Dendritic cell treated with granulocyte-macrophage colony-stimulating factor and Interleukin-4, amounts not matched to agents 40 ng/mL and 50 ng/mL, for 4 days (primary cell): ENCODE measurements at regions not wholly inside any gene's neighbourhood (a gene's known extent, or its start where the extent isn't known, plus 50 kb on each side); places are given as distances from the start of the nearest gene placed in this dataset.

Experiments used
- H3K27ac Mint-ChIP-seq: one replicate; pipeline ENCODE4 v1.8.0; 2022; ENCODE audit warnings: mild to moderate bottlenecking, mixed read lengths
- H3K27me3 Mint-ChIP-seq: one replicate; pipeline ENCODE4 v1.8.0; 2022; ENCODE audit warnings: mild to moderate bottlenecking, mixed read lengths
- H3K36me3 Mint-ChIP-seq: one replicate; pipeline ENCODE4 v1.8.0; 2022; ENCODE audit warnings: low read depth, mixed read lengths
- H3K4me1 Mint-ChIP-seq: one replicate; pipeline ENCODE4 v1.8.0; 2022; ENCODE audit warnings: low read depth, mixed read lengths
- H3K4me3 Mint-ChIP-seq: one replicate; pipeline ENCODE4 v1.8.0; 2022; ENCODE audit warnings: mild to moderate bottlenecking, moderate library complexity, mixed read lengths
- H3K9me3 Mint-ChIP-seq: one replicate; pipeline ENCODE4 v1.8.0; 2022; ENCODE audit warnings: mixed read lengths
- intact Hi-C: fragments of 100-400 bp; cut with micrococcal nuclease; formaldehyde crosslinking; loops from one replicate; pipeline ENCODE4 v1.15.0; 2022

GRCh38 chr2:234623521-234623991, 126.7 kb upstream of the ARL4C start:
- intact Hi-C loops, result no loop called here
- no peaks in the 10 kb centered on the region for H3K36me3 Mint-ChIP-seq
- no peaks in the 10 kb centered on the region for H3K4me1 Mint-ChIP-seq
- no peak overlapping the region for H3K4me3 Mint-ChIP-seq
- H3K27ac Mint-ChIP-seq, result no peak overlapping the region
- H3K9me3 Mint-ChIP-seq, result no peaks in the 10 kb centered on the region
- no peaks in the 10 kb centered on the region for H3K27me3 Mint-ChIP-seq

- Mint-ChIP-seq H3K9me3 (no peaks in the 10 kb centered on the region), H3K4me1 (no peaks in the 10 kb centered on the region), H3K4me3 (no peak overlapping the region), H3K36me3 (no peaks in the 10 kb centered on the region), H3K27ac (no peak overlapping the region), H3K27me3 (no peaks in the 10 kb centered on the region)
- intact Hi-C loops, result no loop called here
These were observed 124.2 kb upstream of the ARL4C start for GRCh38 chr2:234621120-234621519.

GRCh38 chr2:234620018-234620417, 123.1 kb upstream of the ARL4C start:
- no peaks in the 10 kb centered on the region for H3K27me3 Mint-ChIP-seq
- no peaks in the 10 kb centered on the region for H3K36me3 Mint-ChIP-seq
- no peaks in the 10 kb centered on the region for H3K9me3 Mint-ChIP-seq
- H3K27ac Mint-ChIP-seq, result no peak overlapping the region
- no peak overlapping the region for H3K4me3 Mint-ChIP-seq
- intact Hi-C loops, result no loop called here
- no peaks in the 10 kb centered on the region for H3K4me1 Mint-ChIP-seq

GRCh38 chr2:234615643-234616356, 118.9 kb upstream of the ARL4C start:
- H3K9me3 Mint-ChIP-seq, result peaks cover 15% of the 10 kb centered on the region
- intact Hi-C loops, result no loop called here
- H3K27ac Mint-ChIP-seq, result no peak overlapping the region

GRCh38 chr2:234611209-234611608, 114.3 kb upstream of the ARL4C start:
- H3K4me3 Mint-ChIP-seq, result no peak overlapping the region
- no peaks in the 10 kb centered on the region for H3K36me3 Mint-ChIP-seq
- H3K9me3 Mint-ChIP-seq, result peaks cover 20% of the 10 kb centered on the region
- H3K27ac Mint-ChIP-seq, result no peak overlapping the region
- intact Hi-C loops, result no loop called here
- no peaks in the 10 kb centered on the region for H3K4me1 Mint-ChIP-seq
- no peaks in the 10 kb centered on the region for H3K27me3 Mint-ChIP-seq

More at GRCh38 chr2:234615643-234616356, 118.9 kb upstream of the ARL4C start:
- Mint-ChIP-seq H3K4me1 (no peaks in the 10 kb centered on the region), H3K27me3 (no peaks in the 10 kb centered on the region), H3K36me3 (no peaks in the 10 kb centered on the region), H3K4me3 (no peak overlapping the region)

GRCh38 chr2:234608946-234609345, 112.1 kb upstream of the ARL4C start:
- no peak overlapping the region for H3K4me3 Mint-ChIP-seq
- H3K27ac Mint-ChIP-seq, result no peak overlapping the region
- no peaks in the 10 kb centered on the region for H3K36me3 Mint-ChIP-seq
- no peaks in the 10 kb centered on the region for H3K4me1 Mint-ChIP-seq
- H3K9me3 Mint-ChIP-seq, result peaks cover 20% of the 10 kb centered on the region
- no peaks in the 10 kb centered on the region for H3K27me3 Mint-ChIP-seq
- intact Hi-C loops, result no loop called here

- no peaks in the 10 kb centered on the region for H3K27me3 Mint-ChIP-seq
- no peaks in the 10 kb centered on the region for H3K4me1 Mint-ChIP-seq
- intact Hi-C loops, result no loop called here
- H3K4me3 Mint-ChIP-seq, result no peak overlapping the region
- H3K36me3 Mint-ChIP-seq, result no peaks in the 10 kb centered on the region
- no peak overlapping the region for H3K27ac Mint-ChIP-seq
- H3K9me3 Mint-ChIP-seq, result peaks cover 20% of the 10 kb centered on the region
These were observed 110.8 kb upstream of the ARL4C start for GRCh38 chr2:234607691-234608090.

- Mint-ChIP-seq H3K9me3 (peaks cover 12% of the 10 kb centered on the region), H3K27me3 (no peaks in the 10 kb centered on the region)
These were observed 110.0 kb upstream of the ARL4C start for GRCh38 chr2:234606896-234607295.

GRCh38 chr2:234603619-234604018, 106.7 kb upstream of the ARL4C start:
- intact Hi-C loops, result no loop called here
- Mint-ChIP-seq H3K27ac (no peak overlapping the region), H3K36me3 (no peaks in the 10 kb centered on the region), H3K4me3 (no peak overlapping the region), H3K4me1 (no peaks in the 10 kb centered on the region), H3K9me3 (no peaks in the 10 kb centered on the region), H3K27me3 (no peaks in the 10 kb centered on the region)

More at GRCh38 chr2:234606896-234607295, 110.0 kb upstream of the ARL4C start:
- intact Hi-C loops, result no loop called here
- H3K4me3 Mint-ChIP-seq, result no peak overlapping the region
- H3K36me3 Mint-ChIP-seq, result no peaks in the 10 kb centered on the region
- no peaks in the 10 kb centered on the region for H3K4me1 Mint-ChIP-seq
- no peak overlapping the region for H3K27ac Mint-ChIP-seq

GRCh38 chr2:234601213-234601612, 104.3 kb upstream of the ARL4C start:
- no peaks in the 10 kb centered on the region for H3K36me3 Mint-ChIP-seq
- intact Hi-C loops, result no loop called here
- no peaks in the 10 kb centered on the region for H3K27me3 Mint-ChIP-seq
- H3K9me3 Mint-ChIP-seq, result no peaks in the 10 kb centered on the region
- no peak overlapping the region for H3K4me3 Mint-ChIP-seq
- no peak overlapping the region for H3K27ac Mint-ChIP-seq
- H3K4me1 Mint-ChIP-seq, result no peaks in the 10 kb centered on the region

- intact Hi-C loops, result no loop called here
- no peaks in the 10 kb centered on the region for H3K9me3 Mint-ChIP-seq
- no peaks in the 10 kb centered on the region for H3K27me3 Mint-ChIP-seq
- H3K4me3 Mint-ChIP-seq, result no peak overlapping the region
- no peaks in the 10 kb centered on the region for H3K4me1 Mint-ChIP-seq
- H3K36me3 Mint-ChIP-seq, result no peaks in the 10 kb centered on the region
- H3K27ac Mint-ChIP-seq, result no peak overlapping the region
These were observed 100.6 kb upstream of the ARL4C start for GRCh38 chr2:234597576-234597861.

GRCh38 chr2:234596696-234597575, 100.1 kb upstream of the ARL4C start:
- Mint-ChIP-seq H3K9me3 (no peaks in the 10 kb centered on the region), H3K4me1 (no peaks in the 10 kb centered on the region), H3K27ac (no peak overlapping the region), H3K4me3 (no peak overlapping the region), H3K36me3 (no peaks in the 10 kb centered on the region), H3K27me3 (peaks cover under 1% of the 10 kb centered on the region)
- intact Hi-C loops, result no loop called here

GRCh38 chr2:234595829-234596228, 98.9 kb upstream of the ARL4C start:
- no peak overlapping the region for H3K4me3 Mint-ChIP-seq
- no peak overlapping the region for H3K27ac Mint-ChIP-seq
- no peaks in the 10 kb centered on the region for H3K4me1 Mint-ChIP-seq
- peaks cover 2% of the 10 kb centered on the region for H3K27me3 Mint-ChIP-seq
- H3K36me3 Mint-ChIP-seq, result no peaks in the 10 kb centered on the region
- no peaks in the 10 kb centered on the region for H3K9me3 Mint-ChIP-seq
- intact Hi-C loops, result no loop called here

- Mint-ChIP-seq H3K4me3 (no peak overlapping the region), H3K27ac (no peak overlapping the region), H3K4me1 (no peaks in the 10 kb centered on the region), H3K27me3 (peaks cover 3% of the 10 kb centered on the region), H3K36me3 (no peaks in the 10 kb centered on the region), H3K9me3 (no peaks in the 10 kb centered on the region)
- intact Hi-C loops, result no loop called here
These were observed 97.8 kb upstream of the ARL4C start for GRCh38 chr2:234594715-234595114.
